DMS 273 treated with DMSO at 0.1 percent for 48 hours (cell line): ENCODE measurements at regions not wholly inside any gene's neighbourhood (a gene's known extent, or its start where the extent isn't known, plus 50 kb on each side); places are given as distances from the start of the nearest gene placed in this dataset.
A peak's percentile ranks its signal among the peaks of the same experiment; 100 is the strongest.
"Not testable (repeated sequence)": the region's sequence is repeated elsewhere in the genome, so short reads cannot be mapped to it uniquely, and the experiment has no call there.

ENCODE experiments used
- DNase-seq: peaks from one replicate; lab custom pipeline; 2025; lab: John Stamatoyannopoulos, UW

- no peak for DNase-seq
These were observed 203.2 kb downstream of the IZUMO3 start for GRCh38 chr9:24342457-24342856.

DNA sequence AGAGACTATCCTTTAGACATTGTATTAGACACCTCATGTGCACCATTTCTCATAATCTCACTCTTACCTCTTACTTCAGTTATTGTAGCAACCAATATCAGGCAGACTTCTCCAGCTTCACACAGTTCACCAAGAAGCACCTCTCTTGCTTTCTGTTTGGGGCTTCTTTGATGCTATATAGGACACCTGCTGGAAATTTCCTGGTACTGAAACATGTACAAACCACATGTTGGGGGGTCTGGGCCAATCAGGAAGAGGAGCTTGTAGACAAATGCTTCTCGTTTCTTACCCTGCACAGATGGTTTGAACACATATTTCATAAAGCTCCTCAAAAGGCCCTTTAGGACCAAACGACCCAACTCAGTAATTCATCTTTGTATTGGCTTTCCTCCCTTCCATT lies 212.1 kb downstream of the IZUMO3 start:
- DNase-seq, result no peak

DNA sequence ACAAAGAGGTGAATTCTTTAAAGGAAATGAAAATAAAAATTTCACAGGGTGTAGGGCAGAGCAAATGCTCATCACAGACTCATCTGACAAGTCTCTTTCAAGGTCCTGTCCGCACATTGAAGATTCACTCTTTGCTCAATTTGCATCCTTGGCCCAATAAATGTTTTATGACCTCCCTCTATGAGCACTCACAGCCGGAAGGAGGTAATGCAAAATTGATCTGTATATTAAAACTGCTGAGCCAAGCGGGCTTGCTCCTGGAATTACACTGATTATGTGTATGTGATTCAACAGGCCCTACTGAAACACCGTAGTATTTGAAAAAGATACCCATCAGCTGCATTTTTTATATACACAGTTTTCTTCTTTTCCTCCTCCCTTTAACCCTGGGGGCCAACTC lies 246.8 kb downstream of the IZUMO3 start:
- no peak for DNase-seq

- DNase-seq, result no peak
These were observed 247.8 kb downstream of the IZUMO3 start for GRCh38 chr9:24297931-24298330.

DNA sequence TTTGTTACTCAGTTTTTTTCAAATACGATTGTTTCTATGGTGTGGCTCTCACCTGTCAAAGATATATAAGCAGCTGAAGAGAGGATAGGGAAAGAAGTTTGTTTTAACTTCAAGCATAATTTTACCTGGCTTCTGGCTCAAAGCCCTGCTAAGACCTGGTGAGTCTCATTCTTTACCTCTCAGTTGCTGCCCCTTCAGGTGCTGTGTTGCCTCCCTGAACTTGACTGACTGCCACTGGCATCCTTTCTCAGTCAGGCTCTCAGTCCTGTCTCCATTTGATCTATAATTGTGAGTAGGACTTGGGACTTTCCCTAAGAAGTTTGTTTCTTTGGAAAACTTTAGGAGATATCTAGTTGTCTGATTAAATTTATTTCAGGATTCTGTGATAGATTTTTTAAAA lies 249.6 kb downstream of the IZUMO3 start:
- no peak for DNase-seq

DNA sequence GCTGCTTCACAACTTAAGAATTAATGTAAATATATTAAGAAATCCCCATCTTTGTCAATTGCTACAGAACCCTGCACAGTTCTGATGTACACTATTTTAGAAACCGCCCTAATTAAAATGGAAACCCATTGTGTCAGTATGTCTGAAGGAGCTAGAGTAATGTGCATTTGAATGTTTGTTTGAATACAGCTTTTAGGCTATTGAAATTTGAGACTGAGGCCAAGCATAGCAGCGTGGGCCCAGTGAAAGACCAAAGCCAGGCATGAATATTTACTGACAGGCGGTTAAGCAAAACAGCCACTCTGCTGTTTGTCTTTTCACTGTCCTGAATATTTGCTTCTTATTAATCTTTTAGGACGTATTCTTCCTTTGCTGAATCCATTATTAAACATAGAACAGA lies 252.3 kb downstream of the IZUMO3 start:
- no peak for DNase-seq

DNA sequence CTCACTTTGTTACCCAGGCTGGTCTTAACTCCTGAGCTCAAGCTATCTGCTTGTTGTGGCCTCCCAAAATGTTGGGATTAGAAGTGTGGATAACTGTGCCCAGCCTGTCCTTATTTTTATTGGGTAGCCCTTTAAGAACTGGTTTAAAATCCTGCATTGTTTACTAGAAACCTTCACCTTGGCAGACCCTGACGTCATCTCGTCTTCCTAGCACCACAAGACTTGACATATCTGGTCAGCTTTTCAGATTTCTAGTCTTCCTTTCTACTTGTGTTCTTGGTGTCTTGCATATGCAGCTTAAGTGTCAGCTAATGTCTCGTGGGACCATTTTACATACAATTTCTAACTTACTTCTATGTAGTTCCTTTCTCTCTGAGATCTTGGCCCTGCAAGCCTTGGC lies 258.9 kb downstream of the IZUMO3 start:
- no peak for DNase-seq

DNA sequence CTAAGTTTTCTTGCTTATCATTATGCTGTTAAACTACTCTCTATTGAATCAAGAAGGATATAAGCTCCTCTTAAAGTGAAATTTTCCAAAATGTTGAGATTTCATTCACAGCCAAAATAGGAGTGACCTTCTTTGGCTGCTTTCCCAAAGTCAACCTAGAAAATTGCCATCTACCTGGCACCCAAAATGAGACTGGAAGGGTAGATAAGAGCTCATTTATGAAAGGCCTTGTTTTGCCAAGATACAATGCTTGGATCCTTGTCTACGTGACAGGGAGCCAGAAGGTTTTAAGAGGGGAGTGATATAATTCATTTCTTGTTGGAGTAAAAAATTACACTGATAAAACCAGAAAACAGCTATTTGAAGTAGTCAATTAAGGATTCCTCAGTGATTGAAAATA lies 287.1 kb downstream of the IZUMO3 start:
- no peak for DNase-seq

- peak; percentile 36 for DNase-seq
These were observed 288.0 kb downstream of the IZUMO3 start for GRCh38 chr9:24257726-24258125.

GRCh38 chr9:24245988-24246387 lies 299.7 kb downstream of the IZUMO3 start:
- DNase-seq, result peak; percentile 13

- DNase-seq, result no peak
These were observed 303.1 kb downstream of the IZUMO3 start for GRCh38 chr9:24242576-24242975.

DNA sequence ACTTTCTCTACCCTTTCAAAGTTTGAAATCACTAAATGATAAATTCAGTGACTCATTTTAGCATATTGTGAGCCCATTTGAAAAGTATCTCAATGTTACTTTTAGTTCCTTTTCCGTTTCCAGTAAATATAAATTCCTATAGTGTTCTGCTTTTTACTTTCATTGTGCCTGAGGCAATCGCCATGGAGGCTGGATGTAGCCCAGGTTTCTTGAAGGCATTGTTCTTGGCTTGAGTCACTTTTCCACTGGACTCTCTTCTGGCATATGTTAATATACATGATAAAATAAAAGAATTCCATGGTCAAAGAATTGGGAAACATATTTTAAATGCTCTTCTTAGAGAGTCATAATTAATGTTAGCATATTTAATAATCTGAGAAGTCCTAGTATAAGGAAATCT lies 327.0 kb downstream of the IZUMO3 start:
- no peak for DNase-seq

- no peak for DNase-seq
These were observed 335.1 kb downstream of the IZUMO3 start for GRCh38 chr9:24210641-24211040.

DNA sequence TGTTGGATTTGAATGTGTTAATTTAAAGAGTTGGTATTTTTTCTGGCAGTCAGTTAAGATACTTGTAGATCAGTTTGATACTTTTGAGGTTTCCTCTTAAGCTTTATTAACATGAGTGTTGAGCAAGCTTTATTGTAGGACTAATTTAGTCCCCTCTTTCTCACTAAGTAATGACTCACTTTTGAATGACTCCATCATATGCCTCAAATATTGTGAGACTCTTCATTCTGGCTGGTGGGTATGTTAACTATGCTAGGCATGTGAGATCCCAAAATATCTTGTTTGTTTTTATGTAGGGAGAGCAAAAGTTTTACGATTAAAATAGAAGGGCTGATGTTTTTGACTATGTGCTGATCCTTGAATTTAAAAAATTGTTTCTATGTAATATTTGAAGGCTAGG lies 355.7 kb downstream of the IZUMO3 start:
- DNase-seq, result no peak

GRCh38 chr9:24180572-24180971 lies 354.5 kb upstream of the ELAVL2 start:
- DNase-seq, result not testable (repeated sequence)

GRCh38 chr9:24144796-24145195 lies 318.8 kb upstream of the ELAVL2 start:
- no peak for DNase-seq

GRCh38 chr9:24135072-24135471 lies 309.0 kb upstream of the ELAVL2 start:
- DNase-seq, result not testable (repeated sequence)

- no peak for DNase-seq
These were observed 306.2 kb upstream of the ELAVL2 start for GRCh38 chr9:24132244-24132643.

DNA sequence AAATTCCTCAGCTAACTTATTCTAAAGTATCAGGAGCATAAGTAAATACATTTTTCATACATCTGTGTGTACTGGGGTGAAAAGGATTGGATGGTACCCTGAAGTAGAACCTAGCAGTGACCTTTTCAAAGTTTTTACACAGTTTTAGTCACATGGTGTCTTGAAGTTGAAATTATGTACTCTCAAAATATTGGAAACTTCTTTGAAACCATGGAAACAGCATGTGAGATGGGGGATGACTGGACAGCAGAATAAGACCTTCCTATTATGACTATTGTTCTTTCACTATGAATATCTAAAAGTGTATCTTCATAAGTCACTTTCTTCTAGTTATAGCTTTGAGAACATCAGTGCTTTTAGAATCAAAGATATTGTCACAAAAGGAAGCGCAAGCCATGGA lies 301.5 kb upstream of the ELAVL2 start:
- DNase-seq, result no peak

GRCh38 chr9:24118190-24118589 lies 292.1 kb upstream of the ELAVL2 start:
- no peak for DNase-seq

DNA sequence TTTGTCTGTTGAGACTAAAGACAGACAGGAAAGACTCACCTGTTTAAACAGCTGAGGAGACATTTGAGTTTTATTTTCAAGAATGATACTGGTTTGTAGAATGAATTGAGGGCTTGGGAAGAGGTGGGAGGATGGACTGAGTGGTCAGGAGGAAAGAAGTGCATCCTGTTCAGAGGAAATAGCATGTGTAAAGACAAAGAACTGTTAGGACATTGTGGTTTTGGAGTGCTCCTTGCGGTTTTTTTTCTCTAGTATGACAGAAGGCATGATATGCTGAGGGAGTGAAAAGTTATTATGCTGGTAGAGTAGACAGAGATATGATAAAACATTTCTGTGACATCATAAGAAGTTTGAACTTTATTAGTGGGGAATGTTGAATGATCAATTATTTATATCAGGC lies 270.7 kb upstream of the ELAVL2 start:
- DNase-seq, result no peak

DNA sequence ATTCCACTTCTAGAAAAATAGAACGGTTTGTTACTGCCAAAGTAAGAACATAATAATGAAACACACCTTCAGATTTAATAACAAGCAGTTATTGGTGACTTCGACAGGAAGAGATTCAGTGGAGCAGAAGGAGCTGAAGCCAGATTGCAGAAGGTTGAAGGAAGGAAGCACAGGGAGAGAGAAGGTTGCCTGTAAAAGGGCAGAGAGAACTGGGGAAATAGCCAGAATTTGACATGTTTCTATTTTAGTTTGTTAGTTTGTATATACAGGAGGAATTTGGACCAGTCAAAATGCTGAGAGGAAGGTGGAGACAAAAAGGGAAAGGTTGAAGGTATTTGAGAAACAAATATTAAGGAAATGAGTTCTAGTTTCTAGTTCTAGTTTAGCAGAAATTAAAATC lies 269.2 kb upstream of the ELAVL2 start:
- no peak for DNase-seq

DNA sequence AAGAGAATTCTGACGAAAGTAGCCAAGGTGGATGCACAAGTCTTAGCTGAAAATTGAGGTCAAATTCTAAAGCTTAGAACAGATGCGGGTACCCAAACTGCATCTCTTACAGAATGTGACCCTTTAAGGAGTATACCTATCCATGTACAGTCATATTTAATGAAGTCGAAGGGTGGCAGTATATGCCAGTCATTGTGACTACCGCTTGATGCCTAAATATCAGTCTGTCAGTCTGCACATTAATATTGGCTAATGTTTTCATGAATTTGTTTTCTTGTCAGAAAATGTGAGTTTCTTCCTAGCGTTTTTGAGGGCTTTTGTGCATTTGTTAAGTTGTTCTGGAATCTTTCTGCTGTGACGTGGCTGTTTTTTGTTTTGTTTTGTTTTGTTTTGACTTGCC lies 264.5 kb upstream of the ELAVL2 start:
- DNase-seq, result no peak

- DNase-seq, result no peak
These were observed 247.6 kb upstream of the ELAVL2 start for GRCh38 chr9:24073666-24074065.

- DNase-seq, result no peak
These were observed 247.1 kb upstream of the ELAVL2 start for GRCh38 chr9:24073007-24073592.
